Urothelium cell line (cell line): ENCODE measurements at regions not wholly inside any gene's neighbourhood (a gene's known extent, or its start where the extent isn't known, plus 50 kb on each side); places are given as distances from the start of the nearest gene placed in this dataset.

Source experiments
- DNase-seq: peaks from one replicate; pipeline ENCODE4 v3.0.0; 2011; ENCODE audit warnings: low spot score, mixed read lengths
- FAIRE-seq: peaks from 2 replicates; lab custom pipeline; 2011; peaks lifted over from hg19 to GRCh38; lab: Jason Lieb, UNC

DNA sequence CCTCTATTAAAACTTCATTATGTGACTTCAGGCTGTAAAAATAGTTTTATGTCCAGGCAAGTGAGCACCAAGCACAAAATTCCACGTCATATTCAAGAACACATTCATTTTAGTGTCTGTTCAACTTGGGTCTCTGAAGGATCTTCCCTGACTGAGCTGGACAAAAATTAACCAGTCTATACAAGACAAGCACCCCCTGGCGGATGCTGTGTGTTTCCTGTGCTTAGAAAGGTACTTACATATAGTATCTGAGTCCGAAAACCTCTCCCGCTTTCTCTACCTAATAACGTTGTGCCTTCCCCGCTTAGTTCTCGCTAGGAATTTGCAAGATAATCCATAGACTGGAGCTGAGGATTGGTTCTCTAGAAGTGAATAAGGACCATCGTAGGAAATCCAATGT, 2214.5 kb upstream of the TENM3 start:
- no peak for FAIRE-seq
- DNase-seq, result peak; percentile 3

DNA sequence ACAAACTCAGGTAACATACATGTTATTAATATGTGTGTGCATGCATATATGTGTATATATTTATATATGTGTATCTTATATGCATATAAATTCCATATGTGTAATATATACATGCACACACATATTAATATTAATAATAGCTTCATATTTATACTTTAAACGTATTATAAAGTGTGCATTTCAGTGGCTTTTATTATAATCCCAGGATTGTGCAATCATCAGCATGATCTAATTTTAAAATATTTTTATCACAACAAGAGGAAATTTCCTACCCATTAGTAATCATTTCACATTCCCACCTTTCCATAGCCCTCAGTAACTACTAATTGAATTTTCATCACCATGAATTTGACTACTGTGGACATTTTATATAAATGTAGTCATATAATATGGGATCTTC, 2211.9 kb upstream of the TENM3 start:
- no peak for FAIRE-seq
- no peak for DNase-seq

DNA sequence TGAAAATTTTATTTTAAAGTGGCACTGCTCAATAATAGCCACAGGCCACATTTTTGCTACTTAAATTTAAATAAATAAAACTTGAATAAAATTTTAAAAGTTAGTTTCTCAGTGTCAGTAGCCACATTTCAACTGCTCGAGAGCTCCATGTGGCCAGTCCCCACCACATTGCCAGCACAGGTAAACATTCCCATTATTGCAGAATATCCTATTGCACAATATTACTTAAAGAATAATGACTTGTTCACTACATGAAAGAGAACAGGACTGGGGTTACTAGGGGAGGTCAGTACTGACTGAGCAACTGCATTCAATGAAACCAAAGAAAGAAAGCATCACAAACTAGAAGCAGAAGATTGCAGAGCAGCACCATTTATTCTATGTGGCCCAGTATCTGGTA, 2201.6 kb upstream of the TENM3 start:
- FAIRE-seq, result no peak
- DNase-seq, result no peak

DNA sequence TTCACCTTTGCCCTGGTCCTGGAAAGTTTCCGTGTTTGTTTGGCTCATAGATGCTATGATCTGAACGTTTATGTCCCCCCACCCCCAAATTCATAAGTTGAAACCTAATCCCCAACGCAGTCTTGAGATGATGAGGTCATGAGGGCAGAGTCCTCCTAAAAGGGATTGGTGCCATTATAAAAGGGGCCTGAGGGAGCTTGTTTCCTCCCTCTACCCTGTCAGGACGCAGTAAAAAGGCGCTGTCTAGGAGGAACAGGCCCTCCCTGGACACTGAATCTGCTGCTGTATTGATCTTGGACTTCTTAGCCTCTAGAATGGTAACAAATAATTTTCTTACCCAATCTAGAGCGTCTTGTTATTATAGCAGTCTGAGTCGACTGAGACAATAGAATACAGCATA, 2190.6 kb upstream of the TENM3 start:
- DNase-seq, result no peak
- no peak for FAIRE-seq

DNA sequence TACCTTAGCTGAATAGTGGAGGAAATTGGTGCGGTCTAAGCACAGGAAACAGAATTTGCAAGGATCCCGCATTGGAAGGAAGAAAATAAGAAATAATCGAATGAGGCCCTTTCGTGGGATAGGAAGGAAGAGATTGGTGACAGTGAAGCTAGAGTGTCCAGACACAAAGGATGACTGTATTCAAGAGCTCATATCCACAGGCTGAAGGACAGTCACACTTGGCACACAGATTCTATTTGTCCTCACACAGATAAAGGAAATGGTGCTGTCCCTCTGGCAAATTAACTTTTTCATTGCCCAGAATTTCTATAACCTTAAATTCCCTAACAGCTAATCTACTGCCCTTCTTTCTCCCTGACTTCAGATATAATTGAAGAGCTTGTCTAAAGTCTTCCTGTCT, 2188.9 kb upstream of the TENM3 start:
- DNase-seq (no peak), FAIRE-seq (no peak)

DNA sequence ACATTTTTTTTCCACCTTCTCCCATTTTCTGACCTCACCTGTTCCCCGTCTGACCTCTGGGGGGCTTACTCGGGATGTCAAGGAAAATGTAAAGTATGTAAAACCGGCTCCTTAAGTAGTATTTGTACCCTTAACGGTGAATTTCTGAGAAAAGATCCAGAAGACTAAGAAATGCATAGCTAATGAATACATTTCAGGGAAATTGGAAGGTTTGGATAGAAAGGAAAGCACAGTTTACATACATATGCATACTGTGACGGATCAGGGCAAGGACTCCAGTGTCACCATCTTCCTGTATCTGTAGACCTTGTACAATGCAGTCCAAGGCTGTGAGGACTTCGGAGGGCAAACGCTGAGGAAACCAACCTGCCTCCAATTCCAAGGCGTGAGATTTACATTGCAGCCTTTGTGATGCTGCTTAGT, 2185.9 kb upstream of the TENM3 start:
- DNase-seq (peak; percentile 6), FAIRE-seq (no peak)

DNA sequence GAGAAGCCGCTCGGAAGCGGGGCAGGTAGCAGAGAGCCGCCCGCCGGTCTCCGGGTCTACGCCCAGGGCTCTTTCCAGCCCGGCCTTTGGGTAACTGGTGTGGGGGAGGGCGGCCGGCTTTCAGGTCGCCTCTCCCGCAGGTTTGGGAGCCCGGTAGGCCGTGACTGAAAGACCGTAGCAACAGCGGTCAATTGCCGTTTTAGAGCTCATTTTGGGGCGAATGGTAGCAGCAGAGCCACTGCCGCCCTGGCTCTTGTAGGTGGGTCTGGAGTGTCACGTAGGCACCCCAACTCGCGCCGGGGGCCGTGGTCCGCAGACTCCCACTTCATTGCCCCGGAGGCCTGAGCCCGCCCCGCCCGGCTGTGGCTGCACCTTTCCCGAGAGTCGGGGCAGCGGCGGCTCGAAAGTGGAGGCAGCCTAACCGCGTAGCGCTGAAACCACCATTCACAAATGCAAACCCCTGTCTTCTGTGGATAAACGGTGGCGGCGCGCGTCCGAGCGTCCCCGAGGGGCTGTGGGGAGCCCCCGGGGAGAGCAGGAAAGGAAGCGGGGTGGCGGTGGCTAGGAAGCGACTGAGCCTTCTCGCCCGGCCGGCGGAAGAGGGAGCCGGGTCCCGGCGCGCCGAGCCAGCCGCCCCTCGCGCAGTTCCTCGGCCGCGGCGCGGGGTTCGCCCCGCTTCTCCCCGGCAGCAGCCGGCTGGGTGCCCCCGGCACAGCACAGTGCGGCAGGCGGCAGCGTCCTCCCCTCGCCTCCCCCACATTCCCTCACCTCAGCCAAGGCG, 2185.1 kb upstream of the TENM3 start:
- no peak for FAIRE-seq
- DNase-seq, result peak; percentile 21

DNA sequence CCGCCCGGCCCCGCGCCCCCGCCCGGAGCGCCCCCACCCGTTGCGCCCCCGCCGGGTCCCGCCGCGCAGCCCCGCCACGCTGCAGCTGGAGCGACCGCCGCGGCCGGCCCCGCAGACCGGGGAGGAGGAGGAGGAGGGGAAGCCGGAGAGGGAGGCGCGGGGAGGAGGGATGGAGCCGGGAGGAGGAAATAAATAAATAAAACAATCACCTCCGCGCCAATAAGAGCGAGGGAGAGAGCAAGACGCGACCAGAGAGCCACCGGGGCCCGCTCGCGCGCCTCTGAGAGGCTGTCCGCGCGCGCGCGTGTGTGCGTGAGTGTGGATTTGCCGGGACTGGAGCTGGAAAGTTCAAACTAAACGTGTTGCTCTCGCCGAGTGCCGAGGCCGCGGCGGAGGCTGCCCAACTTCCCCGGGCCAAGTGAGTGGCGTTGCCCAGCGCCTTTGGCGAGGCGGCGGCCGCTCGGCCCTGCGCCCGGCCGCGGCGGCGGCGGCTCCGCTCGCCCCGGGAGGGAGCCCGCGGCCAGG, 2184.4 kb upstream of the TENM3 start:
- DNase-seq (peak; percentile 66), FAIRE-seq (no peak)

DNA sequence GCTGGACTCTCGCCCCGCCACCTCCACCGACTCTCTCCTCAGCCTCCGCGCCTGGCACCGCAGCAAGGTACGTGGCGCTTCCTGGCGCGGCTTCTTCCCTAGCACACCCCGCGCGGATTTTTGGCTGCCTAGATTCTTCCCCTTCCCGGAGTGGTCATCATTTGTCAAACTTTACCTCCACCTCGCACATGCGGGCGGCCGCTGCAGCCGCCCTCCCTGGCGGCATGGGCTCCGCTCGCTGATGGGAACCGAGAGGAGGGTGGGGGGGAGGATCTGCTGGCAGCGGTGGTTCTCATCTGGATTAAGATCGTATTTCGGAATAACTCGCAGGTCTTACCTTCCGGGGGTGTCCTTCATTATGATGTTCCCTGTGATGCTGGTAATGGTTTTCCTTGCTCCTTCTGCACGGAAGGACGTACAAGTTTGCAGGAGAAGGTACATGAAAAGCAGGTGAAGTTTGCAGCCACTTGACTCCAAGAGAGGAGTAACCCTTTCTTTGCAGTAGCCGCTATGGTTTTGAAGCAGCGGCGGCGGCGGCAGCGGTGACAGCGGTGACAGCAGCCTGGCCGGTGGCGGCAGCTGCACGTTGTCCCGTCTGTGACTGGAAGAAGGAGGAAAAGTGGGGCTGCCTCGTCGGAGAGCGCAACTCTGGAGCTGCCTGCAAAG, 2183.9 kb upstream of the TENM3 start:
- DNase-seq (peak; percentile 21), FAIRE-seq (no peak)

DNA sequence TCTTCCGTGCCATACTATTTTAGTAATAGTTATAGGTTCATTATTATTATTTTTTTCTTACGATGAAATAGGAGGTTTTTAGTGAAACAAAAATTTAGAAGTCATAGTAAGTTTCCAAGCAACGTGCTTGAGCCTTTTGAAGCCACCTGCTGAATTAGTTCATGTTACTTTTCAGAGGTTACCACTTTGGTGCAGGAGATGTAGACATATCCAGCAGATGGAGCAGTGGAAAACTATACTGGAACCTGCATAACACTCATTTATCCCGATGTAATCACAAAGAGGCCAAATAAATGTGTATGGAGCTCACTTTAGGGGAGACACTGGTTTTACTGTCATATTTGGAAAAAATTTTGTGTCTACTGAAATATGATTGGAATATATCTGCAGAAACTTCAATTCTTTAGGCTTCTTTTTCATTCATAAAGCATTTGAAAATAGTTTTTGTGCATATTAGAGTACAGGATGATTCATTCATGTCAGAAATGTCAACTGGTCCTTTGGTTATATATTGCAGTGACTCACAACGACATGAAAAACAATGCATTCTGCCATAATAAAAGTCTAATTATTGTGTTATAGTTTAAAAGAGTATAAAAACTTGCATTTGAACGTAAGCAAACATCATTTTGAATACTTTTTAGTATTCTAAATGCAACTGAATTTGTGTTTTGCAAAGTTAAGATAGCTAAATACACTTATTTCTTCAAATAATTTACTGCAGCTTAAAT, 2182.9 kb upstream of the TENM3 start:
- DNase-seq (peak; percentile 11), FAIRE-seq (no peak)

DNA sequence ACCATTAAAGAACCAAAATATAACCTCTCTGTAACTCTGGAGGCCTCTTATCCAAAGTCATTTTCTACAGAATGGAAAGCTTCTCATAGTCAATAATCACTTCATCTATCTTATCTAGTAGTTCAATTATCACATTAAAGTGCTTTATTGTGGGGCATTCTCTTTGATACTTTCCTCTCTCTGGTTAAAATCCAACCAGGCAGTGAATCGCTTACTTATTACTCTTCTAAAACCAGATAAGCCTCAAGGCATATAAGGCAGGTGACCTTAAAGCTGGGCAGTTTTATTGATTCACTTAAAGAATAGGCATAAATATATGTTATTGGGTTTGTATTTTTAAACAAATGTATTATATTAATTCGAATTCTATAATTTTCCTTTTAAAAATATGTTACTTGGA, 2162.1 kb upstream of the TENM3 start:
- no peak for FAIRE-seq
- DNase-seq, result no peak

DNA sequence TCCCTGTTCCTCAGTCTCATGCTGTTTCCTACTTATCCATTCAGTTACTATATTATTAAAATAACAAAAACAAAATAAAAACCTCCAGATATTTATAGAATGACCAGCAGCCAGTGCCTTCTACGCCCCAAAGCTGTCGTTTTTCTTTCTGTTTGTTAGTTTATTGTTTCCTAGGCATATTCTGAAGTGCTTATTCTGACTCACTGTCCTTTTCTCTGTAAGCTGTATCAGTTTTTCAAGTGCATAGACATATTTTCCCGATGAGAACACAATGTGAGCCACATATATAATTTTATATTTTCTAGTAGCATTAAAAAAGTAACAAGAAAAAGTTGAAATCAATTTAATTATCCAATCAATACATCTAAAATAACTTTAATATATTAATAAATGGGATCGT, 2158.6 kb upstream of the TENM3 start:
- FAIRE-seq (no peak), DNase-seq (no peak)

DNA sequence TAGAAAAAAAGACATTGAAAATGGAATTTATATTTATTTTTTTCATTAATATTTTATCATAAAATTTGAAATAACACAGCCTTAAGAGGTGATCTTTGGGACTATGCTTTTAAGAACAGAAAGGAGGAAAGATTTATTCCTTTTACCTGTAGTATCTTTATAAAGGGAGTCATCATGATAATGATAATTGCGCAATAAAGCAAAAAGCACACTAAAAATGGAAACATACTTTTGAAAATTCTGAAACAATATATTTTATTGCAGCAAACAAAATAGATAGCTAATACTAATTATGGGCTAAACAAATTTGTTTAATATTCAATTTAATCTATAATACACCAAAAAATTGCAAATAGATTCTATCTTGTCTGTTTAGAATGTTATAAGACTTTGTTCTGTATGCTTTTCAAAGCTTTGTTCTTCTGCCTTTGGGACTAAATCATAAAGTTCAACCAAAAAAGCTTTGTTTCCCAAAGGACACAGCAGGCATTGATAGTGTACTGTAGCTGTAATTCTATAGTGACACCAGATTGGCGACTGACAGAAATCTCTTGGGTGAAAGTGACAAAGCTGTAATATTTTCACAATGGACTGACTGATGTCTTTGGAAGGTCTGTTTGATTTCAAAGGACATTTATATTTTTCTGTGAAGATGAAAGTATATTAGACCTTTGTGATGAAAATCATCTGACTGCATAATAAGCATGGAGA, 2156.6 kb upstream of the TENM3 start:
- DNase-seq (no peak), FAIRE-seq (no peak)

DNA sequence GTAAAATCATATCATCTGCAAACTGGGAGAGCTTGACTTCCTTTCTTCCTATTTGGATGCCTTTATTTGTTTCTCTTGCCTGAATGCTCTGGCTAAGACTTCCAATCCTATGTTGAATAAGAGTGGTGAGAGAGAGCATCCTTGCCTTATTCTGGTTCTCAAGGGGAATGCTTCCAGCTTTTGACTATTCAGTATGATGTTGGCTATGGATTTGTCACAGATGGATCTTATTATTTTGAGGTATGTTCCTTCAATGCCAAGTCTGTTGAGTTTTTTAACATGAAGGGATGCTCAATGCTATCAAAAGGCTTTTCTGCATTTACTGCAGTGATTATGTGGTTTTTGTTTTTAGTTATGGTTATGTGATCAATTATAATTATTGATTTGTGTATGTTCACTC, 2144.6 kb upstream of the TENM3 start:
- no peak for DNase-seq
- no peak for FAIRE-seq

DNA sequence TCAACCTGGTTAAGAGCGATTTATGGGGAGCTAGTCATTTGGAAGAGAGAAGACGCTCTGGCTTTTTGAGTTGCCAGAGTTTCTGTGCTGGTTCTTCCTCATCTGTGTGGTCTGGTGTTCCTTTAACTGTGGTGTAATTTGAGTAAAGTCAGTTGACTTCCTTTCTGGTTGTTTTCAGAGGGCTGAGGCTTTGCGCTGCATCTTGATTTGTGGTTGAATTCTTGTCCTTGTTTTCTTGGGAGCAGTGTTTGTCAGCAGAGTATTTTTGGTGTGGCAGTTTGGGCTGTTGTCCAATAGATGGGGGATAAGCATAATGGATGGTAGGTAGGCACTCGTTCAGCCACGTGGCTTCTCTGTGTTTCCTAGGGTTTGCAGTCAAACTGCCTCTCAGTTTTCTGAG, 2143.2 kb upstream of the TENM3 start:
- DNase-seq (no peak), FAIRE-seq (no peak)

DNA sequence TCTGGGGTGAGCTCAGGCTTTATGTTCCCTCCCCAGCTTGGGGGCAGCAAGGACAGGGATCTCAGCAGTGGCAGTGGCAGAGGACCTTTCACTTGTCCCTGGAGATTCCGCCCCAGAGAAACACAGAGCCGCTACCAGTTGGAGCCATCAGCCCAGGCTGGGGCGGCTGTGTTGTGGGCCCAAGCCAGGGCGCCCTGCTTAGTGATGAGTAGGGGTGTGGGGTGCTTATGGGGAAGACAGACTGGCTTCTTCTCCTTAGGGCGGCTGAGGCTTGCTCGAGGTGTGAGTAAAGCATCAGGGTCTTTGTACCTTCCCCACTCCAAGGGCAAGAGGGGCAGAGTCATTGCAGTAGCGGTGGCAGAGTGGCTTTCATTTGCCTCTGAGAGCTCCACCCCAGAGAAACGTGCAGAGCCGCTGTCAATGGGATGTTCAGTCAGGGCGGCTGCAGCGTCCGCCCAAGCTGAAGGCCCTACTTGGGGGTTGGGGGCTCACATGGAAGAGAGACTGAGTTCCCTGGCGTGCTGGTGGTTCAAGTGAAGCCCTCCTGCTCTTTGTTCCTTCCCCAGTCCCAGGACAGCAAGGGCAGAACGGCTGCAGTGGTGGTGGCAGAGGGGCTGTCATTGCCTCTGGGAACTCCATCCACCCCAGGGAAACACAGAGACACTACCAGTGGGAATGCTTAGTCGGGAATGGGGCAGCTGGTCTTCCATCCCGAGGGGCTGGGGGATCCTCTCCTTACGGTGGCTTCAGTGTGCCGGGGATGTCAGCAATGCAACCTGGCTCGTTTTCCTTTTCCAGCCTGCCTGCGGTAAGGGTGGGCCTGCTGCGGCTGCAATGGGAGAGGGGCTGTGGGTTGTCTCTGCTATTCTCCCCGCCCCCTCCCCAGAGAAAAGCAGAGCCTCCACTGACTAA, 2142.5 kb upstream of the TENM3 start:
- FAIRE-seq (no peak), DNase-seq (no peak)

DNA sequence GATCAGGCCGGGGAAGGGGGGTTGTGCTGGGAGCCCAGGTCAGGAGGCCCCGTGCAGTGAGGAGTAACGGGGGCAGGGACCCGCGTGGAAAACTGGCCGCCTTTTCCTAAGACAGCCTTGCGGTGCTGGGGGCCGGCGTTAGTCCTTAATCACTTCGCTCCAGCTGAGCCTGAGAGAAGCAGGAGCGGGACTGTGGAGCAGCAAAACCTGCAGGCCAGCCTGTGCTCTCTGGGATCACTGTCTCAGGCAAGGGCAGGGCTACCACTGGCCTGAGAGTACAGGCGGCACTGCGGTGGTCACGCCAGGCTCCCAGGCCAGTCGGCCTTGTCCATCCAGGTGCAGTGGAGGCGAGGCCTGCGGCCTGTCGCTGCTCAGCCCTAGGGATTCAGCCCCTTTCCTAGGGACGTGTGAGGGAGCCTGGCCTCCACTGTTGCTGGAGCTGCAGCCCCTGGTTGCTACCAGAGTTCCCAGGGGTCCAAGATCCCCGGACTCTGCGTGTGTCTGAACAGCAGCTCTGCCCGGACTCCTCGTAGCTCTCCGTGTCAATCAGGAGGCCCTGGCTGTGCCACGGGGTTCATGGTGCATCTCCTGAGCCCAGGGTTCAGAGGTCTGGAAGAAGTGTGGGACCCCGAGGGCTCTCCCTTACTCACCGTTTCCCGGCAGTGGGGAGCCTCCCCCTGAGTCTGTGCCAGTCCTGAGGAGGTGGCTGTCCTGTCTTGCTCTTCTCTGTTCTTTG, 2141.7 kb upstream of the TENM3 start:
- FAIRE-seq (no peak), DNase-seq (no peak)

DNA sequence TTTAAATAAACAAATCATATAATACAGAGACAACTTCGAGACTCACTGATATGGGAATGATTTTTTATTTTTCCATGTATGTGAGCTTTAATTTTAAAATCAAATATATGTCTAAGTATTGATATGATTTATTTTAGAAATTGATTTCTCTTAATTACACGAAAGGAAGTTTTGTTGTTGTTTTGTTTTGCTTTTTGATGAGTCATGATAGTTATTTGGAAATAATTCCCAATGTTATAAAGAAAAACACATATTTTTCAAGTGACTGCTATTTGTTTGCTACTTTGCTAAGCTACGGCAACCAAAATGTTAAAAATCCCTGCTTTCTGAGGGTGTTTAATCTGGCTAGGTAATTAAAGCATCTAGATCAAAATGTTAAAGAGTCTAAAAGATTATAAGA, 2139.4 kb upstream of the TENM3 start:
- FAIRE-seq (no peak), DNase-seq (no peak)

DNA sequence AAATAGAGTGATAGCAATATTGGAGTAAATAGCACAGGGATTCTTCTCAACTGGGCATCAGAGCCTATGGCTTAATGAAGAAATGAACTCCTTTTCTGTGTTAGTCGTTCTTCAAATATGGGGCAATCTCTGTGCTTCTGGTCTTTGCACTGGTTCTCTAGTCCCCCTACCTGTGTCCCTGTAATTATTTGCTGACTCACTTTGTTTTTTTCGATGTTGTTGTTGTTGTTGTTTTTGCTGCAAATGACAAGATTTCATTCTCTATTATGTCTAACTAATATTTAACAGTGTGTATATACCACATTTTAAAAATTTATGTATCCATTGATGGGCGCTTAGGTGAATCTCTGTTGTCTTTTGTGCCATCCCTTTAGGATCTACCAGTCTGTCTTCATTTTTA, 2137.8 kb upstream of the TENM3 start:
- FAIRE-seq, result no peak
- DNase-seq, result no peak
